GM18907 (cell line): ENCODE measurements at regions not wholly inside any gene's neighbourhood (a gene's known extent, or its start where the extent isn't known, plus 50 kb on each side); places are given as distances from the start of the nearest gene placed in this dataset.
"Not testable (repeated sequence)": the region's sequence is repeated elsewhere in the genome, so short reads cannot be mapped to it uniquely, and the experiment has no call there.

Experiments used
- ATAC-seq: cut with Tn5 transposase; IDR thresholded peaks from one replicate; pipeline ENCODE4 v1.9.1; 2021; ENCODE audit warnings: mild to moderate bottlenecking, moderate library complexity; ENCODE audit not compliant: unreplicated experiment

GRCh38 chr6:71049198-71049770, 92.4 kb upstream of the B3GAT2 start:
- no peak for ATAC-seq

GRCh38 chr6:71053475-71053874, 96.6 kb upstream of the B3GAT2 start:
- ATAC-seq, result no peak

- ATAC-seq, result no peak
Measured at GRCh38 chr6:71056656-71057055, 99.8 kb upstream of the B3GAT2 start.

GRCh38 chr6:71066153-71066552, 109.3 kb upstream of the B3GAT2 start:
- ATAC-seq, result no peak

- no peak for ATAC-seq
Measured at GRCh38 chr6:71067816-71068215, 111.0 kb upstream of the B3GAT2 start.

- ATAC-seq, result no peak
Measured at GRCh38 chr6:71072508-71072907, 115.6 kb upstream of the B3GAT2 start.

- ATAC-seq, result no peak
Measured at GRCh38 chr6:71077655-71078054, 120.8 kb upstream of the B3GAT2 start.

- ATAC-seq, result no peak
Measured at GRCh38 chr6:71079677-71080076, 122.8 kb upstream of the B3GAT2 start.

- ATAC-seq, result no peak
Measured at GRCh38 chr6:71080133-71080532, 123.3 kb upstream of the B3GAT2 start.

GRCh38 chr6:71080826-71081225, 124.0 kb upstream of the B3GAT2 start:
- no peak for ATAC-seq

GRCh38 chr6:71082033-71082650, 125.3 kb upstream of the B3GAT2 start:
- no peak for ATAC-seq

GRCh38 chr6:71083308-71083820, 126.5 kb upstream of the B3GAT2 start:
- no peak for ATAC-seq

GRCh38 chr6:71088166-71088565, 131.3 kb upstream of the B3GAT2 start:
- ATAC-seq, result no peak

- ATAC-seq, result no peak
Measured at GRCh38 chr6:71090217-71090616, 133.4 kb upstream of the B3GAT2 start.

GRCh38 chr6:71091167-71091566, 134.3 kb upstream of the B3GAT2 start:
- ATAC-seq, result no peak

GRCh38 chr6:71091956-71092355, 135.1 kb upstream of the B3GAT2 start:
- ATAC-seq, result no peak

GRCh38 chr6:71097264-71097663, 140.4 kb upstream of the B3GAT2 start:
- ATAC-seq, result not testable (repeated sequence)

- no peak for ATAC-seq
Measured at GRCh38 chr6:71099649-71100048, 142.8 kb upstream of the B3GAT2 start.

GRCh38 chr6:71103130-71103529, 146.3 kb upstream of the B3GAT2 start:
- ATAC-seq, result no peak

GRCh38 chr6:71103641-71104040, 146.8 kb upstream of the B3GAT2 start:
- ATAC-seq, result no peak

- no peak for ATAC-seq
Measured at GRCh38 chr6:71106276-71106675, 149.4 kb upstream of the B3GAT2 start.

- ATAC-seq, result no peak
Measured at GRCh38 chr6:71107911-71108420, 151.1 kb upstream of the B3GAT2 start.

GRCh38 chr6:71114544-71114943, 157.7 kb upstream of the B3GAT2 start:
- no peak for ATAC-seq
